SK-N-SH treated with all-trans-retinoic acid at 6 μM for 48 hours (cell line): ENCODE measurements at regions not wholly inside any gene's neighbourhood (a gene's known extent, or its start where the extent isn't known, plus 50 kb on each side); places are given as distances from the start of the nearest gene placed in this dataset.

ENCODE experiments used
- ATAC-seq: fragments of 200-7000 bp; cut with Tn5 transposase; 3 replicates; pipeline ENCODE4 v1.9.1; 2020; ENCODE audit warnings: mild to moderate bottlenecking, moderate library complexity
- ARNTL ChIP-seq: fragments of 450-650 bp; formaldehyde crosslinking; IDR thresholded peaks from 2 replicates; pipeline ENCODE4 v1.5.0; 2020; ENCODE audit warnings: low read depth, mild to moderate bottlenecking, moderate library complexity, borderline replicate concordance
- BACH2 ChIP-seq: fragments of 250-450 bp; sonication (Bioruptor Pico); IDR thresholded peaks from 2 replicates; pipeline ENCODE4 v1.9.0; 2021; ENCODE audit warnings: mild to moderate bottlenecking, borderline replicate concordance
- CSDC2 ChIP-seq: fragments of 250-450 bp; sonication (Bioruptor Pico); IDR thresholded peaks from 2 replicates; pipeline ENCODE4 v1.5.0; 2020; ENCODE audit warnings: mild to moderate bottlenecking, moderate library complexity
- ESRRG ChIP-seq: fragments of 250-450 bp; sonication (Bioruptor Pico); IDR thresholded peaks from 2 replicates; pipeline ENCODE4 v1.6.1; 2021; ENCODE audit warnings: mild to moderate bottlenecking
- GLIS3 ChIP-seq: fragments of 250-450 bp; sonication (Bioruptor Pico); IDR thresholded peaks from 2 replicates; pipeline ENCODE4 v1.5.0; 2020; ENCODE audit warnings: mild to moderate bottlenecking, moderate library complexity
- OSR1 ChIP-seq: fragments of 250-450 bp; sonication (Bioruptor Pico); IDR thresholded peaks from 2 replicates; pipeline ENCODE4 v1.8.0; 2022; ENCODE audit warnings: moderate library complexity, mild to moderate bottlenecking, inconsistent platforms
- PPARA ChIP-seq: fragments of 250-450 bp; sonication (Bioruptor Pico); IDR thresholded peaks from 2 replicates; pipeline ENCODE4 v1.5.0; 2020; ENCODE audit warnings: mild to moderate bottlenecking, borderline replicate concordance
- RARB ChIP-seq: fragments of 250-450 bp; sonication (Bioruptor Pico); IDR thresholded peaks from 2 replicates; pipeline ENCODE4 v1.8.0; 2021; ENCODE audit warnings: mild to moderate bottlenecking, moderate library complexity
- SNAI2 ChIP-seq: fragments of 250-450 bp; sonication (Bioruptor Pico); IDR thresholded peaks from 2 replicates; pipeline ENCODE4 v1.5.0; 2020; ENCODE audit warnings: mild to moderate bottlenecking, moderate library complexity
- TCF4 ChIP-seq: fragments of 250-450 bp; sonication (Bioruptor Pico); IDR thresholded peaks from 2 replicates; pipeline ENCODE4 v1.8.0; 2021; ENCODE audit warnings: mild to moderate bottlenecking, moderate library complexity, borderline replicate concordance
- TOX ChIP-seq: fragments of 250-450 bp; sonication (Bioruptor Pico); IDR thresholded peaks from 2 replicates; pipeline ENCODE4 v1.8.0; 2021; ENCODE audit warnings: mild to moderate bottlenecking, moderate library complexity, borderline replicate concordance
- ZC3H10 ChIP-seq: fragments of 250-450 bp; sonication (Bioruptor Pico); IDR thresholded peaks from 2 replicates; pipeline ENCODE4 v1.5.1; 2021; ENCODE audit warnings: mild to moderate bottlenecking, moderate library complexity
- ZFP3 ChIP-seq: fragments of 250-450 bp; sonication (Bioruptor Pico); IDR thresholded peaks from 2 replicates; pipeline ENCODE4 v1.5.0; 2020; ENCODE audit warnings: mild to moderate bottlenecking, moderate library complexity
- ZFP30 ChIP-seq: fragments of 450-650 bp; formaldehyde crosslinking; IDR thresholded peaks from 2 replicates; pipeline ENCODE4 v1.5.0; 2022; ENCODE audit warnings: mild to moderate bottlenecking, moderate library complexity
- ZNF565 ChIP-seq: fragments of 450-650 bp; formaldehyde crosslinking; conservative IDR thresholded peaks from 2 replicates; pipeline ENCODE4 v1.5.0; 2020; ENCODE audit warnings: low read depth, mild to moderate bottlenecking, moderate library complexity
- ZNF70 ChIP-seq: fragments of 450-650 bp; formaldehyde crosslinking; IDR thresholded peaks from 2 replicates; pipeline ENCODE4 v1.5.0; 2020; ENCODE audit warnings: mild to moderate bottlenecking, moderate library complexity
- ZNF8 ChIP-seq: fragments of 450-650 bp; formaldehyde crosslinking; IDR thresholded peaks from 2 replicates; pipeline ENCODE4 v1.5.0; 2020; ENCODE audit warnings: mild to moderate bottlenecking, moderate library complexity
- TF ChIP-seq, protein P1 (sequence below): fragments of 250-450 bp; sonication (Bioruptor Pico); IDR thresholded peaks from 2 replicates; pipeline ENCODE4 v1.5.0; 2020; ENCODE audit warnings: mild to moderate bottlenecking, moderate library complexity
- TF ChIP-seq, protein P2 (sequence below): fragments of 250-450 bp; sonication (Bioruptor Pico); IDR thresholded peaks from 2 replicates; pipeline ENCODE4 v1.8.0; 2020; ENCODE audit warnings: mild to moderate bottlenecking, moderate library complexity, borderline replicate concordance
- TF ChIP-seq, protein P3 (sequence below): fragments of 250-450 bp; sonication (Bioruptor Pico); IDR thresholded peaks from 2 replicates; pipeline ENCODE4 v1.5.1; 2020; ENCODE audit warnings: low read depth, mild to moderate bottlenecking, moderate library complexity
- TF ChIP-seq, protein P4 (sequence below): fragments of 250-450 bp; sonication (Bioruptor Pico); IDR thresholded peaks from 2 replicates; pipeline ENCODE4 v1.5.1; 2021; ENCODE audit warnings: mild to moderate bottlenecking, moderate library complexity

DNA sequence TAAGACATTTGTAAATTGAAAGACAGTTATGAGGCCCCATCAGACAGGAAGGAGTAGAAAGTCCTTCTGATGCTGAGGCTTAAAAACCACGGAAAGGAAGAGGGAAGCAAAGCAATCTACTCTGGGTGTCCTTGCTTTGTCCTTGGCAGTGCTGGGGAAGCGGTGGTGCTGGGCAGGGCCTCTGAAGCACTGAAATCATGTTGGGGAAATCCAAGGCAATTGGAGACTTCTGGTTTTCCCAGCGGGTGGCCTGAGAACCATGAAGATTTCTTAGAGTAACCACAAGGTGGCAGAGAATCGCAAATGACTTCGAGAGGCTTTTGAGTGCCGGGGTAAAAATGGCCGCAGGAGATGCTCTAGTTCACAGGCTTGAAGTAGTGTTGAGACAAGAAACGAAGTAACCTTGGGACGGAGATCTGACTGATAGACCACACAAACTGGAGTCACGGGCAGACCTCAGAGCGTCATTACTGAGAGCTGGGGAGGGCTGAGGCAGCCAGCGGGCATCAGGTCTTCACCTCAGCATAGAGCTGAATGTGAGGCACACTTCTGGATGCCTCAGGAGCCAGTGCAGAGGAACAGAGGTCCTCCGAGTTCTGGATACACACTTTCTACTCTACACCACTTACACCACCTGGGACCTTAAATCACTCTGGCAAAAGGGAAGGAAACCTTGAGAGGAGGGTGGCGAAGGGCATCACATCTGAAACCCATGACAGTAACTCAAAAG is 130.7 kb upstream of the GPRIN3 start:
- ATAC-seq, result peak; percentile 83
- TF ChIP-seq GLIS3 (no peak), OSR1 (CRISPR knock-in tag) (no peak), ZNF70 (CRISPR knock-in tag) (no peak), BACH2 (no peak), TOX (no peak), RARB (CRISPR knock-in tag) (no peak), ZNF8 (CRISPR knock-in tag) (no peak), PPARA (CRISPR knock-in tag) (no peak), ESRRG (no peak), ZFP3 (CRISPR knock-in tag) (no peak), ZC3H10 (no peak), ZFP30 (no peak)
- TF ChIP-seq, protein P1, sequence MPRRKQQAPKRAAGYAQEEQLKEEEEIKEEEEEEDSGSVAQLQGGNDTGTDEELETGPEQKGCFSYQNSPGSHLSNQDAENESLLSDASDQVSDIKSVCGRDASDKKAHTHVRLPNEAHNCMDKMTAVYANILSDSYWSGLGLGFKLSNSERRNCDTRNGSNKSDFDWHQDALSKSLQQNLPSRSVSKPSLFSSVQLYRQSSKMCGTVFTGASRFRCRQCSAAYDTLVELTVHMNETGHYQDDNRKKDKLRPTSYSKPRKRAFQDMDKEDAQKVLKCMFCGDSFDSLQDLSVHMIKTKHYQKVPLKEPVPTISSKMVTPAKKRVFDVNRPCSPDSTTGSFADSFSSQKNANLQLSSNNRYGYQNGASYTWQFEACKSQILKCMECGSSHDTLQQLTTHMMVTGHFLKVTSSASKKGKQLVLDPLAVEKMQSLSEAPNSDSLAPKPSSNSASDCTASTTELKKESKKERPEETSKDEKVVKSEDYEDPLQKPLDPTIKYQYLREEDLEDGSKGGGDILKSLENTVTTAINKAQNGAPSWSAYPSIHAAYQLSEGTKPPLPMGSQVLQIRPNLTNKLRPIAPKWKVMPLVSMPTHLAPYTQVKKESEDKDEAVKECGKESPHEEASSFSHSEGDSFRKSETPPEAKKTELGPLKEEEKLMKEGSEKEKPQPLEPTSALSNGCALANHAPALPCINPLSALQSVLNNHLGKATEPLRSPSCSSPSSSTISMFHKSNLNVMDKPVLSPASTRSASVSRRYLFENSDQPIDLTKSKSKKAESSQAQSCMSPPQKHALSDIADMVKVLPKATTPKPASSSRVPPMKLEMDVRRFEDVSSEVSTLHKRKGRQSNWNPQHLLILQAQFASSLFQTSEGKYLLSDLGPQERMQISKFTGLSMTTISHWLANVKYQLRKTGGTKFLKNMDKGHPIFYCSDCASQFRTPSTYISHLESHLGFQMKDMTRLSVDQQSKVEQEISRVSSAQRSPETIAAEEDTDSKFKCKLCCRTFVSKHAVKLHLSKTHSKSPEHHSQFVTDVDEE (CRISPR knock-in tag), result no peak
- TF ChIP-seq, protein P2, sequence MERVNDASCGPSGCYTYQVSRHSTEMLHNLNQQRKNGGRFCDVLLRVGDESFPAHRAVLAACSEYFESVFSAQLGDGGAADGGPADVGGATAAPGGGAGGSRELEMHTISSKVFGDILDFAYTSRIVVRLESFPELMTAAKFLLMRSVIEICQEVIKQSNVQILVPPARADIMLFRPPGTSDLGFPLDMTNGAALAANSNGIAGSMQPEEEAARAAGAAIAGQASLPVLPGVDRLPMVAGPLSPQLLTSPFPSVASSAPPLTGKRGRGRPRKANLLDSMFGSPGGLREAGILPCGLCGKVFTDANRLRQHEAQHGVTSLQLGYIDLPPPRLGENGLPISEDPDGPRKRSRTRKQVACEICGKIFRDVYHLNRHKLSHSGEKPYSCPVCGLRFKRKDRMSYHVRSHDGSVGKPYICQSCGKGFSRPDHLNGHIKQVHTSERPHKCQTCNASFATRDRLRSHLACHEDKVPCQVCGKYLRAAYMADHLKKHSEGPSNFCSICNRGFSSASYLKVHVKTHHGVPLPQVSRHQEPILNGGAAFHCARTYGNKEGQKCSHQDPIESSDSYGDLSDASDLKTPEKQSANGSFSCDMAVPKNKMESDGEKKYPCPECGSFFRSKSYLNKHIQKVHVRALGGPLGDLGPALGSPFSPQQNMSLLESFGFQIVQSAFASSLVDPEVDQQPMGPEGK, result no peak
- TF ChIP-seq, protein P3, sequence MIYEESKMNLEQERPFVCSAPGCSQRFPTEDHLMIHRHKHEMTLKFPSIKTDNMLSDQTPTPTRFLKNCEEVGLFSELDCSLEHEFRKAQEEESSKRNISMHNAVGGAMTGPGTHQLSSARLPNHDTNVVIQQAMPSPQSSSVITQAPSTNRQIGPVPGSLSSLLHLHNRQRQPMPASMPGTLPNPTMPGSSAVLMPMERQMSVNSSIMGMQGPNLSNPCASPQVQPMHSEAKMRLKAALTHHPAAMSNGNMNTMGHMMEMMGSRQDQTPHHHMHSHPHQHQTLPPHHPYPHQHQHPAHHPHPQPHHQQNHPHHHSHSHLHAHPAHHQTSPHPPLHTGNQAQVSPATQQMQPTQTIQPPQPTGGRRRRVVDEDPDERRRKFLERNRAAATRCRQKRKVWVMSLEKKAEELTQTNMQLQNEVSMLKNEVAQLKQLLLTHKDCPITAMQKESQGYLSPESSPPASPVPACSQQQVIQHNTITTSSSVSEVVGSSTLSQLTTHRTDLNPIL (CRISPR knock-in tag), result no peak
- TF ChIP-seq, protein P4, sequence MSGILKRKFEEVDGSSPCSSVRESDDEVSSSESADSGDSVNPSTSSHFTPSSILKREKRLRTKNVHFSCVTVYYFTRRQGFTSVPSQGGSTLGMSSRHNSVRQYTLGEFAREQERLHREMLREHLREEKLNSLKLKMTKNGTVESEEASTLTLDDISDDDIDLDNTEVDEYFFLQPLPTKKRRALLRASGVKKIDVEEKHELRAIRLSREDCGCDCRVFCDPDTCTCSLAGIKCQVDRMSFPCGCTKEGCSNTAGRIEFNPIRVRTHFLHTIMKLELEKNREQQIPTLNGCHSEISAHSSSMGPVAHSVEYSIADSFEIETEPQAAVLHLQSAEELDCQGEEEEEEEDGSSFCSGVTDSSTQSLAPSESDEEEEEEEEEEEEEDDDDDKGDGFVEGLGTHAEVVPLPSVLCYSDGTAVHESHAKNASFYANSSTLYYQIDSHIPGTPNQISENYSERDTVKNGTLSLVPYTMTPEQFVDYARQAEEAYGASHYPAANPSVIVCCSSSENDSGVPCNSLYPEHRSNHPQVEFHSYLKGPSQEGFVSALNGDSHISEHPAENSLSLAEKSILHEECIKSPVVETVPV (CRISPR knock-in tag), result no peak

DNA sequence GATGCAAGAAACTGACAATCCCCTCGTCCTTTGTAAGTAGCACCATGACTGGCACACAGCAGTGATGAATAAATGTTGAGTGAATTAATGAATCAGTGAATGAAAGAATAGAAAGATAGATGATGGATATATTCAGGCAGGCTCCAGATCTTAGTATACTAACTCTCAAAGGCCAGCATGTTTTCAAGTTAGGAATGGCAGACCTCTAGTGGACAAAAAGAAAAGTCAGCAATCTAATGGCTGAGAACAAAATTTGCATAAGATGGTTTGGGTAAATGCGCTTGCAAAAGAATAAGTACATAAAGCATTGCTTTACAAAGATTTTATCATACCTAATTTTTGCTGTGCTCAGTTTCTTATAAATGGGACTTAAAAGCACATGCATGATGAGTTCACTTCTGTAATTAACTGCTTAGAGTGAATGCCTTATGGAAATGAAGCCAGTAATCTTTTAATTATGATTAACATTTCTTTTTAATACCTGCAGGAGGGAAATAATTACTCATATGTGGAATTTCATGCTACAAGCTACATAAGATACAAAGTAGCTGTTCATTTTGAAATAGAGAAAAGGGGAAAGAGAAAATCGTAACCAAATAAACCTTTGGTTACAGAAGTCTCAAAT is 126.9 kb upstream of the GPRIN3 start:
- peak; percentile 91 for ATAC-seq

More for the DNA sequence above, 126.9 kb upstream of the GPRIN3 start:
- TF ChIP-seq, protein P3 (CRISPR knock-in tag), result no peak
- no peak for TF ChIP-seq TCF4 (CRISPR knock-in tag)
- TF ChIP-seq, protein P4 (CRISPR knock-in tag), result no peak
- TF ChIP-seq ZC3H10, result no peak
- no peak for TF ChIP-seq CSDC2
- TF ChIP-seq RARB (CRISPR knock-in tag), result no peak
- no peak for TF ChIP-seq OSR1 (CRISPR knock-in tag)
- no peak for TF ChIP-seq ZFP30
- TF ChIP-seq ZFP3 (CRISPR knock-in tag), result no peak
- no peak for TF ChIP-seq BACH2
- TF ChIP-seq ARNTL, result no peak
- no peak for TF ChIP-seq ZNF565
- TF ChIP-seq SNAI2, result no peak
- no peak for TF ChIP-seq TOX
- TF ChIP-seq GLIS3, result no peak
